ENCODE measurements at regions not wholly inside any gene's neighbourhood (a gene's known extent, or its start where the extent isn't known, plus 50 kb on each side); places are given as distances from the start of the nearest gene placed in this dataset.
A peak's percentile ranks its signal among the peaks of the same experiment; 100 is the strongest.
"Not testable (repeated sequence)": the region's sequence is repeated elsewhere in the genome, so short reads cannot be mapped to it uniquely, and the experiment has no call there.

DNA sequence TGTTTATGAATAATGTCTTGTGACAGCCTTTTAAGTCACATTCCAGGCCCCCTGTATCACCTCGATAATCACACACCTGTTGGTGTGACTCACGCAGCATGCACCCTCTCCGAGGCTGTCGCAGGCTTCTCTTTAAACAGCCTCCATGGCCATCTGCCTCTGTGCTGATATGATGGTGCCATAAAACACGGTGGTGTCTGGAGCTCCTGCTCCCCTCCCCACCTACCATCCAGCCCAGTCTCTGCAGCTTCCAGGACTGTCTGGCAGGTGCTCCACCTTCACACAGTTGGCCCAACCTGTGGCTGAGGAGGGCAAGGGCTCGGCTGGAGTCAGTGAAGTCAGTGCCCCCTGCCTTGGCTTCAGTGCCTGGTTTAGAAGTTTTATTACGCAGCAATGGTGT, 173.8 kb upstream of the RPL34 start:
- no peak for TF ChIP-seq EZH2phosphoT487 (IDR thresholded peaks at IDR 0.05; ENCODE audit: insufficient read depth, low read depth)
- WGBS, 2 experiments (ENCODE audit: low coverage in 1 of 2, low lambda C conversion rate in 2 of 2, missing lambda C conversion rate in 2 of 2) = 36 to 47% methylated on average over 7 of the region's 7 CpGs
- in situ Hi-C loops (cut with MboI) = no loop called here
- H3K9me3 ChIP-seq (ENCODE audit: low read depth) = no peaks in the 10 kb centered on the region
- H3K9me2 ChIP-seq (ENCODE audit: insufficient read depth) = no peaks in the 10 kb centered on the region
- H3K27ac ChIP-seq = no peak overlapping the region
- H3K4me3 ChIP-seq = no peak overlapping the region
- no peaks in the 10 kb centered on the region for H3K79me2 ChIP-seq (ENCODE audit: insufficient read depth)
- H3K4me1 ChIP-seq (ENCODE audit: insufficient read depth) = no peaks in the 10 kb centered on the region
- H3K27me3 ChIP-seq (replicated peaks; ENCODE audit: insufficient read depth) = peaks cover 62% of the 10 kb centered on the region
- no peak overlapping the region for H3K9ac ChIP-seq
- H2AFZ ChIP-seq = no peak overlapping the region
- no peaks in the 10 kb centered on the region for H4K20me1 ChIP-seq (ENCODE audit: insufficient read depth)
- H3K36me3 ChIP-seq (ENCODE audit: low read depth) = no peaks in the 10 kb centered on the region
- DNase-seq = no peak
- no peaks in the 10 kb centered on the region for H3F3A ChIP-seq (ENCODE audit: insufficient read depth)
- H3K4me2 ChIP-seq (ENCODE audit: unreplicated experiment) = no peak overlapping the region

DNA sequence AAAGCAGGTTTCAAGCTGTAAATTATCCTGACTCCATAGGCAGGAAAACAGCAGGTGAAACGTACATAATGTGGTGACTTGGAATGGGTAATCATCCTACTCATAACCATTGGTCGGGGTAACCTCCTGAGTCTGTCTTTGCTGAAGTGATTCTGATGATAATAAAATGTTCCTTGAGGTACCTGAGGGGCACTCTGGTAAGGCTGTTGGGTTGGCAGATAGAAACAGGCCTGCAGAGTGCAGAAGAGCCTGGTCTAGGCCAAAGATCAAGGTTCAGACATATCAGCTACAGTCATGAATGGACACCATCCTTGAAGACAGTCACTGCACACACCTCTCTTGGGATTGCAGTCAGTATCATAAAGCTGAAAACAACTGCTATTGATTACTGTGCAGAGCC, 174.7 kb upstream of the RPL34 start:
- Histone ChIP-seq H3K27me3 (replicated peaks; ENCODE audit: insufficient read depth) (peaks cover 62% of the 10 kb centered on the region), H2AFZ (no peak overlapping the region), H3K4me3 (no peak overlapping the region), H4K20me1 (ENCODE audit: insufficient read depth) (no peaks in the 10 kb centered on the region), H3K9me2 (ENCODE audit: insufficient read depth) (no peaks in the 10 kb centered on the region), H3K9me3 (ENCODE audit: low read depth) (no peaks in the 10 kb centered on the region), H3K79me2 (ENCODE audit: insufficient read depth) (no peaks in the 10 kb centered on the region), H3F3A (ENCODE audit: insufficient read depth) (no peaks in the 10 kb centered on the region), H3K27ac (no peak overlapping the region), H3K36me3 (ENCODE audit: low read depth) (no peaks in the 10 kb centered on the region), H3K4me1 (ENCODE audit: insufficient read depth) (no peaks in the 10 kb centered on the region), H3K4me2 (ENCODE audit: unreplicated experiment) (no peak overlapping the region), H3K9ac (no peak overlapping the region)
- TF ChIP-seq EZH2phosphoT487 (IDR thresholded peaks at IDR 0.05; ENCODE audit: insufficient read depth, low read depth) = no peak
- TF ChIP-seq EZH2 (IDR thresholded peaks at IDR 0.05; ENCODE audit: insufficient read depth, poor library complexity, severe bottlenecking) = no peak
- DNase-seq = no peak
- in situ Hi-C loops (cut with MboI) = no loop called here
- WGBS, 2 experiments (ENCODE audit: low coverage in 1 of 2, low lambda C conversion rate in 2 of 2, missing lambda C conversion rate in 2 of 2) = 39 to 41% methylated on average over 2 of the region's 2 CpGs

DNA sequence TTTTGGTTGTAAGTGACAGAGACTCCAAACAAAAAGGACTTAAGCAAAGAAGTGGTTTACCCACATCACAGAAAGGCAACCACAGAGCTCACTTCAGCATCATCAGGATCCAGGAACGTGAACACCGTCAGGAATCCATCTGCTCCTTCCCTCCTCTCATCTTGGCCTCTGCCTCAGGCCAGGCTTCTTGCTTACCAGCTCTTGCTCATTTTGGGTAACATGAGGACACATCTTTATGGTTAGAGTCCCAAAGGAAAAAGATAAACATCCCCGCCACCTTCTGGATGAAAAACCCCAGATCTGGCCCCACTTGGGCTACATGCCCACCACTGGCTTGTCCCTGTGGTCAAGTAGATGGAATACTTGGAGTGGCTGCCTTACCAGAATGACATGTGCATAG, 176.8 kb upstream of the RPL34 start:
- 9 to 11% methylated on average over 3 of the region's 3 CpGs for WGBS, 2 experiments (ENCODE audit: low coverage in 1 of 2, low lambda C conversion rate in 2 of 2, missing lambda C conversion rate in 2 of 2)
- no peaks in the 10 kb centered on the region for H3K36me3 ChIP-seq (ENCODE audit: low read depth)
- H3K27ac ChIP-seq = no peak overlapping the region
- H2AFZ ChIP-seq = no peak overlapping the region
- peaks cover 44% of the 10 kb centered on the region; the same call in 1 of the 2 replicates for H3K27me3 ChIP-seq (replicated peaks; ENCODE audit: insufficient read depth)
- no peak for TF ChIP-seq EZH2 (IDR thresholded peaks at IDR 0.05; ENCODE audit: insufficient read depth, poor library complexity, severe bottlenecking)
- no peak for TF ChIP-seq EZH2phosphoT487 (IDR thresholded peaks at IDR 0.05; ENCODE audit: insufficient read depth, low read depth)
- H3K9me2 ChIP-seq (ENCODE audit: insufficient read depth) = no peaks in the 10 kb centered on the region
- no peak for DNase-seq
- no peaks in the 10 kb centered on the region for H3K4me1 ChIP-seq (ENCODE audit: insufficient read depth)
- no peaks in the 10 kb centered on the region for H4K20me1 ChIP-seq (ENCODE audit: insufficient read depth)
- no peaks in the 10 kb centered on the region for H3K9me3 ChIP-seq (ENCODE audit: low read depth)
- H3K4me3 ChIP-seq = no peak overlapping the region
- in situ Hi-C loops (cut with MboI) = no loop called here
- H3K79me2 ChIP-seq (ENCODE audit: insufficient read depth) = no peaks in the 10 kb centered on the region
- H3F3A ChIP-seq (ENCODE audit: insufficient read depth) = no peaks in the 10 kb centered on the region
- no peak overlapping the region for H3K4me2 ChIP-seq (ENCODE audit: unreplicated experiment)
- no peak overlapping the region for H3K9ac ChIP-seq

DNA sequence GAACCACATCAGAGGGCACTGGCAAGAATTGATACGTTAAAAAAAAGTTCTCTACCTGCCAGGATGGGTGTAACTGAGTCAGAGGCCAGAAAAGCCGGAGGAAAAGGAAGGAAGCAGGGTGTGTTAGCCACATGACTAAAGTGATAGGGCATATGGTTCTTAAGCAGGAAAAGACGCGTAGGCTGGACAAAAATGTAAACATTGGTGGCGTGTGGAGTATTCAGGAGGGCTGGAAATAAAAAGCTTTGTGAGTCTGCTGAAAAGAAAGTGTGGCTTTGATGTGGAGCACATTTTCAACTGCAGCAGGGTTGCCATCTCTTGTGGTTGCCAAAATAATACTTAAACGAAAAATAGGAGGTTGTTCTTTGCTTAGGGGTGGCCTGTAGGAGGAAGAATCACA, 186.5 kb upstream of the RPL34 start:
- H4K20me1 ChIP-seq (ENCODE audit: insufficient read depth) = no peaks in the 10 kb centered on the region
- no peaks in the 10 kb centered on the region for H3K36me3 ChIP-seq (ENCODE audit: low read depth)
- no peak overlapping the region for H3K4me2 ChIP-seq (ENCODE audit: unreplicated experiment)
- H3F3A ChIP-seq (ENCODE audit: insufficient read depth) = no peaks in the 10 kb centered on the region
- no peaks in the 10 kb centered on the region for H3K9me3 ChIP-seq (ENCODE audit: low read depth)
- H3K9me2 ChIP-seq (ENCODE audit: insufficient read depth) = no peaks in the 10 kb centered on the region
- peak; percentile 59 for DNase-seq
- H3K9ac ChIP-seq = no peak overlapping the region
- TF ChIP-seq EZH2phosphoT487 (IDR thresholded peaks at IDR 0.05; ENCODE audit: insufficient read depth, low read depth) = no peak
- no peak for TF ChIP-seq EZH2 (IDR thresholded peaks at IDR 0.05; ENCODE audit: insufficient read depth, poor library complexity, severe bottlenecking)
- no peaks in the 10 kb centered on the region for H3K79me2 ChIP-seq (ENCODE audit: insufficient read depth)
- H3K27ac ChIP-seq = no peak overlapping the region
- peaks cover 7% of the 10 kb centered on the region; the same call in 1 of the 2 replicates for H3K4me1 ChIP-seq (ENCODE audit: insufficient read depth)
- in situ Hi-C loops (cut with MboI) = no loop called here
- H2AFZ ChIP-seq = no peak overlapping the region
- H3K4me3 ChIP-seq = no peak overlapping the region
- 0 out of 2 replicates have a peak, but pooled peaks cover 12% of the 10 kb centered on the region for H3K27me3 ChIP-seq (replicated peaks; ENCODE audit: insufficient read depth)
- WGBS, 2 experiments (ENCODE audit: low coverage in 1 of 2, low lambda C conversion rate in 2 of 2, missing lambda C conversion rate in 2 of 2) = 9 to 18% methylated on average over 6 of the region's 6 CpGs

- H3K9me3 ChIP-seq (ENCODE audit: low read depth); H3K9me2 ChIP-seq (ENCODE audit: insufficient read depth); H3K4me3 ChIP-seq; in situ Hi-C loops (cut with MboI); H3K36me3 ChIP-seq (ENCODE audit: low read depth); H4K20me1 ChIP-seq (ENCODE audit: insufficient read depth); H2AFZ ChIP-seq; H3F3A ChIP-seq (ENCODE audit: insufficient read depth); H3K27ac ChIP-seq; H3K4me2 ChIP-seq (ENCODE audit: unreplicated experiment); DNase-seq; H3K9ac ChIP-seq; H3K79me2 ChIP-seq (ENCODE audit: insufficient read depth); H3K4me1 ChIP-seq (ENCODE audit: insufficient read depth): not testable (repeated sequence)
- 0 to 17% methylated on average over 1 of the region's 1 CpG for WGBS, 2 experiments (ENCODE audit: low coverage in 1 of 2, low lambda C conversion rate in 2 of 2, missing lambda C conversion rate in 2 of 2)
- 0 out of 2 replicates have a peak, but pooled peaks cover 14% of the 10 kb centered on the region for H3K27me3 ChIP-seq (replicated peaks; ENCODE audit: insufficient read depth)
These were observed 187.0 kb upstream of the RPL34 start for GRCh38 chr4:108433394-108433793.
